Activated CD4-positive, alpha-beta T cell treated with anti-CD3 and anti-CD28 coated beads, Interleukin-10, Interleukin-2, amounts not matched to agents 100 ng/mL and 50 ng/mL, durations not matched to agents 16 hours and 8 hours (primary cell): ENCODE measurements at regions not wholly inside any gene's neighbourhood (a gene's known extent, or its start where the extent isn't known, plus 50 kb on each side); places are given as distances from the start of the nearest gene placed in this dataset.
A peak's percentile ranks its signal among the peaks of the same experiment; 100 is the strongest.
"Not testable (repeated sequence)": the region's sequence is repeated elsewhere in the genome, so short reads cannot be mapped to it uniquely, and the experiment has no call there.

Experiments
- DNase-seq: peaks from one replicate; pipeline ENCODE4 v3.0.0-alpha.2; 2020

- no peak for DNase-seq
Measured at GRCh38 chr15:69747193-69747592, 294.6 kb downstream of the RPLP1 start.

GRCh38 chr15:69748131-69748530, 295.5 kb downstream of the RPLP1 start:
- DNase-seq: no peak

GRCh38 chr15:69748576-69749185, 296.1 kb downstream of the RPLP1 start:
- no peak for DNase-seq

DNA sequence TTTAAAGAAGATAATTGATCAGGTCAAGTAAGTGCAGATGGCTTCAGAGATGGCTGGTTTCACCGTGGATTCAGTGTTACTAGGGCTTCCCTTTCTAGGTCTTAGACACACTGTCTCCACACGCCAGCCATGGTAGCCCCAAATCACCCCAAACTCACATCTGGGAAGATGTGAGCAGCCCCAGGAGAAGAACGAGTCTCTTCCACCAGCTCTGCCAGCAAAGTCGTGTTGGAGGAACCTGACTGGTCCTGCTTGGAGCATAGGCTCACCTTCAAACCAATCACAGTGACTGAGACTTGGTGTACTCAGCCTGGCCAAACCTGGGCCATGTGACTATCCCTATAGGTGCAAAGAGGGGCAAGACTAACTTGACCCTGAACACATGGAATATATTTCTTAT, 296.7 kb downstream of the RPLP1 start:
- no peak for DNase-seq

DNA sequence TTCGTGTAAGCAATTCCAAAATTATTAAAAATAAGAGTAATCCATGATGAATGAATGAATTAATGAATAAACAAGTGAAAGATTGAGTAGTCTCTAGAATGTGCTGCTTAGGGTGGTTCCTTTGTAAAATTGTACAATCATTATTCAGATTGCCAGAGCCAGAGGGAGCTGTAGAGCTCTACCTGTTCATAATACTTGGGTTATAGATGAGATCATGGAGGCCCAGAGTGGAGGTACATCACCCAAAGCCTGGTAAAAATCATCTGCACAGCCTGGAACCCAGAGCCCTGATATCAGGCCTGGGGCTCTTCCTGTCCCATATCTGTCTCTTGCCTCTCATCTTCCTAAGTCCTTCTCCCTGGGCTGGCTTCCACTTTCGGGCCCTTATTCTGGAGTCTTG, 297.2 kb downstream of the RPLP1 start:
- DNase-seq: peak; percentile 38

- no peak for DNase-seq
Measured at GRCh38 chr15:69750253-69750652, 297.6 kb downstream of the RPLP1 start.

GRCh38 chr15:69751147-69751546, 298.5 kb downstream of the RPLP1 start:
- DNase-seq: no peak

DNA sequence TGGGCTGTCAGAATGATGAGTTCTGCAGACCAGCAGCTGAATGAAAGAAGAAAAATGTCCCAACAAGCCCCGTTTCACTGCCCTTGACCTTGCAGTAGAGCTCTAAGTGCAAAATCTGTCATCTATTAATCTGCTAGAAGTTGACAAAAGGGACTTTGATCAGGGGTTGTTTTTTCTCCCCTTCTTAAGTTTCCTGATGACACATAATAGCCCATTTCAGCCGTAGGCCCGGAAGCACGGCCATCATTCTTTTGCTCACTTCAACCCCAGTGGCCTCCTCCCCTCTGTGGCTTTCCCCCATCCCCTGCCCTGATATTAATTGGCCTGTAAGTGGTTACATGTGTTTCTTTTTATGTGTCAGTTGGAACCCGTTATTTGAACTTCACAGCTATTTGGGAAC, 298.9 kb downstream of the RPLP1 start:
- no peak for DNase-seq

DNA sequence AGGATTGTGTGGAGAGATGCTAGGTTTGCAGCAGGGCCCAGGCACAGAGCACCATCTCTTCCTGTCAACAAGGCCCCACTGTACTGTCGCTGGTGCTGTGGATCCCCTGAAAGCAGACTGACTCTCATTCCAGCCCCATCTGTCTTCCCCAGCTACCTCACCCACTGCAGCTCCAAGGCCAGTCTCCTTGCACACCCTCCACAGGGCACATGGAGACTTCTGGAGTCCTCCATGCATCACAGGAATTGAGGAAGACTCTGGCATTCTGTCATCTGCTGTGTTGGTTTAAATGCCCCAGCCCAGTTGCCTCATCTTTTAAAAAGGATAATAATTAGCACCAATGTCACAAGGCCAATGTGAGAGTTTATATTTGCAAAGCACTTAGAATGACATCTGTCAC, 301.2 kb downstream of the RPLP1 start:
- DNase-seq: no peak

DNA sequence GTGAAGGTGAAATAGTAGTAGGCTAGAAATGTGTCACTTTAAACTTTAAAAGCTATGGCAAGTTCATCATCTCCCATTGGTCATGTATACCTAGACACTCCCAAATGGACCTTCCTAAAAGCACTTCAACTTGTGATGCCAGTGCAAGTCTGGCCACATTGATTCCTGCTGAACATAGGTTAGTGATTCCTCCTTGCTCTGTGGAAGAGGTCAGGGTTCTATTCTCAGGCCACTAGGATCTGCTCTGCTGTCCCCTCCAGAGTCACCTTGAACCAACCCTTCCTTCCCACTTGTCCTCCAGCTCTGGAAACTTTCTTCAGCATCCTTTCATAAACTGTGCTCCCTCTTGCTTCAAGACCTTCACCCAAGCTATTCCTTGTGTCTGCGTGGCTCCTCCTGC, 301.7 kb downstream of the RPLP1 start:
- no peak for DNase-seq

DNA sequence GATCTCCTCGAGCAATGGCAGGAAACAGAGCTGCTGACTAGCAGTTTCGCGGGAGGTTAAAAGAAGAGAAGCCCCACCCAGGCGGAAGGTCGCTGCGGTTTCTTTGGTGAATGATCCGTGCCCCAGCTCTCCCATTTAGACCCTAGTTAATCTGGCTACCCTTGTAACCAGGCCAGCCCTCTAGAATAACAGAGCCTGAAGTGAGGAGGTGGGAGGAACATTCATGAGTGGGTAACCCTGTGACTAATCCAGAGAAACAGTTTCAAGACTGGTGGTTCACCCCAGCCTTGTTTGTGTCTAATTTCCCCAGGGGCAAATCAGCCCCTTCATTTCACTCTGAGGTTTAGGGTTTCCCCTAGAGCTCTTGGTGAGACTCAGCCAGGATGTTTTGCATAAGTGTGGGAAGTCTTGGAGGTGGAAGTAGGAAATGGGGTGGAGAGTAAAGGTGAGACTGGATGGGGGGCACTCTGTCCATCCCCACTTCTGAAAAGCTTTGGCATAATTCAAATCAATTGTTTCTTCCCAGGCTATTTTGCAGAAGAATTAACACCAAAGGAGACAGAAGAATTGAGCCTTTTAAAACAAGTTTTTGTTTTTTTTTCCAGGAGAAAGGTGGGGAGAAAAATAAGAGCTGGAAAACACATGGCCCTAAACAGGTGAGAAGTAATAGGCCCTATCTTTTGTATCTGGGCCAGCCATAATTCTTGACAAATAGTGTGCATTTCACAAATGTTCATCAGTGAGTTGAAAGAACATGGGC, 303.1 kb downstream of the RPLP1 start:
- DNase-seq: peak; percentile 98

DNA sequence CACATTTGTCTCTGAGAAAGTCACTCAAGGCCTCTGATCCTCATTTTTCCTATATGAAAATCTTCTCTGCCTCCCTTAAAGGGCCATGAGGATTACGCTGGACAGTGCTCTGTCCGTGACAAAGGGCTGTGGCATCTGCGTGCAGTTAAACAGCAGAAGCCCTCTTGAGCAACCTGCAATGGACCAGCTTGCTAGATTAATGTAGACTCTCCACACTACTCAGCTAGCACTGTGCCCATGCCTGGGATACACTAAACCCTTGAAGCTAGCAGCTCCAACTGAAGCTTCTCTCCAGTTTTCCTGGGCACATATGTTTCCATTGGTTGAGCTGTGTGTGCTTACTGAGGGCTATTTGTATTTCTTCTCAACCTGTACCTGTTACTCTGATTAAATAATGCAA, 303.8 kb downstream of the RPLP1 start:
- no peak for DNase-seq

DNA sequence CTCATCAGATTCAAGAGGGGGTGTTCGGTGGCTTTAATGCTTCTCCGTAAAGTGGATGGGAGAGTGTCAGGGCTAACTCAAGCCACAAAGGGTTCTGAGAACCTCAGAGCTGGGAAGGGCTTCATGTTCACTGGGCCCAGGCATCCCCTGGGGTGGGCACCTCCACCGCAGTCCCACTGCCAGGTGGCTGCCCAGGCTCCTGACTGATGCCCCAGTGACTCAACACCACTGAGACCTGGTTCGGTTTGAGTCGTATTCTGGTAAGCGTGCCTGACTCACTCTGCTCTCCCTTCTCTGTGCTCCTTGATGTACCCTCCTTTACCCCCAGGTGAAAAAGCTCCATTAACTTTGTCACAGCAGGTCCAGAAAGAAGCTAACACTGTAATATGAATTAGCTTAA, 304.6 kb downstream of the RPLP1 start:
- DNase-seq: peak; percentile 90

DNA sequence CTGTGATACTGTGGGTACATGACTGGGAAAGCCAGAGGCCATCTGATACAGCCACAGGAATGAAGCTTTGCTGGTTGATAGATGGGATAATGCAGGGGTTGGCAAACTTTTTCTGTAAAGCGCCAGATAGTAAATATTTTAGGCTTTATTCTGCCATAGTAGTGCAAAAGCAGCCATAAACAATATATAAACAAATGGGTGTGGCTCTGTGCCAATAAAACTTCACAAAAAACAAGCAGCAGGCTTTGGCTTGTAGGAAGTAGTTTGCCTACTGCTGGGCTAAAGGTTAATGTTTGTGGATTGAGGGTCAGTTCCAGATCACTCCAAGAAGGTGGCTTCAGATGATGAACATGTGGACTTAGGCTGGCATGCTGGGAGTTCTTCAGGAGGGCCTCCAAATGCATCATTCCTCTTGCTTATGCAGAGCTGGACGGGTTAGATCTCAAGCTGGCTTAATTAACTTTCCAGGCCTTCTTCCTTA, 305.7 kb downstream of the RPLP1 start:
- no peak for DNase-seq

DNA sequence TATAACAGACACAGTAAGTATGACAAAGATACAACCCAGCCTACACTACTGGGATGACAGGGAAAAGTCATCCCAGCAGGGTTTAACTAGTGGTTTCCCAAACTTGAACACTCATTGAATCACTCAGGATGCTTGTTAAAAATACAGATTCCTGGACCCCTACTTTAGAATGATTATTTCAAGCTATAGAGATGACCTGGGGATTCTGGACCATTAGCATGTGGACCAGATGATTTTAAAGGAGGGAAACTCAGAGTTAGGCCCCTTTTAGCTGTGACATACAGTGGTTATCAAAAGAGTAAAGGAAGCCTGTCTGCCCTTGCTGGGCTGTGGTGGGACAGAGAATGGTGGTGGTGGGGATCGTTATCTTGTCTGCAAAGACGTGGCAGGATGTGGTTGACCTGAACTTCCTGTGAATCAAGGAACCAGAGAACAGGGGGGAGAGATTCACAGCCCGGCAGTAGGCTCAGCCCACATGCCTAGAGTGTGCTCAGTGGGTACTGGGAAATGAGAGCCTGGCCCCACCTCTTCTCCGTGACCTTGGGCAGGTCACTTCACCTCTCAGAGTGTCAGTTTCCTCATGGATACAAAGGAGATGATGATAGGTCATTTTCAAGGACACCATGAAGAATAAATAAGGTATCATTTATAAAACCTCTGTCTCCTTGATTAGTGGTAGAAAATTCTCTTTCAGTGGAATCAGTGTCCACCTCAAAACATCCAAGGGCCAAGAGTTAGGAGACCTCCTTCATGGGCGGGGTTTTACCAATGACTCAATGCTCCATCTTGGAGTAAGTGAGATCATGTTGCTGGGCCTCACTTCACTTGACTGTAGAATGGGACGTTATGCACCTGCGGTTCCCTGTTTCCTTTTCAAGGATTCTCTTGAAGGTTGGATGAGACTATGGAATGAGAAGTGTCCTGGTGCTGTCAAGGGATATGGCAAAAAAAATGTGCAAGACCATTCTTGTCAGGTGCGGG, 306.5 kb downstream of the RPLP1 start:
- peak; percentile 97 for DNase-seq

DNA sequence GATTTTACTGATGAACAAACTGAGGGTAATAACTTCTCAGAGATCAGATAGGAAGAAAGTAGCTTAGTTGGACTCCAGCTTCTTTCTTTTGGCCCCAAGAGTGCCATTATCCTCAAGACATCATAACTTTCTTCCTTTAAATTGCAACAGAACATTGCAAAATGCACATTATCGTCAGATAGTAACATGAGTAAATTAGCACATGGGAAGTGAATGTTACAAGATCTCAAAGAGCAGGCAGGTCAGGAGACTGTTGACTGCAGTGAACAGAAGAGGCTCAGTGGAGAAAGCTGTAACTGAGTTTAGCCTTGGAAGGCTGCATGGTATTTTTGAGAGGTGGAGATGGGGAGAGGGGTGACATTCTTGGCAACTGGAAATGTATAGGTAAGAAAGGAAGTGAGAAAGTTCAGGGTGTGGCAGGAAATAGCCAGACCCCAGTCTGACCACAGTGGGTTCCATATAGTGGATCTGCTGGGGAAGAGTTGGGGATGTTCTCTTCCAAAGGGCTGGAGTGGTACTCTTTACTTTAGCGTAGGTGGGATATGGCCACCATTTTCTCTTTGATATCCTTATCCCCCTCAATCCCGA, 307.7 kb downstream of the RPLP1 start:
- peak; percentile 60 for DNase-seq

DNA sequence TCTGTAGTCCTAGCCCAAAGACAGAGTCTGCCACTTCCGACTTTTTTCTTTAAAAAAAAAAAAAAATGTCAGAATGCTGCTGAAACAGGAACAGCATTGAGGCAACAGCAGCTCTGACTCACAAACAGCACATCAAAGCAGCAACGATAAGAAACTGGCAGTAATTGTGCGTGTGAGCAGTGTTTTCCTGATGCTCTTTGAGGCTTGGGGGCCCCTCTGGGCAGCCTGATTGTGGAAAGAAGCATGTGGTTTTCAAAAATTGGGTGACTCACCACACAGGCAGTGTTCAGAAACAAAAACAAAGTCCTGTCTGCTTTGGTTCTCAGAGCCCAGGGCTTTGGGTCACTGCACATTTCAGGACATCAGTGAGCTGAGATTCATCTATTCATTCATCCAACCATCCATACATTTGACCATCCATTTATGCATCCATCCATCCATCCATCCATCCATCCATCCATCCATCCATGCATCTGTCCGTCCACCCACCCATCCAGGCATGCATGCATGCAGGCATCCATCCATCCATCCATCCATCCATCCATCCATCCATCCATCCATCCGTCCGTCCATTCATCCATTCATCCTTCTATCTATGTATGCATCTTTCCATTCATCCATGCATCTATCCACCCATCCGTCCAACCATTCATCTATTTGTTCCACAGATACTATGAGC, 308.4 kb downstream of the RPLP1 start:
- DNase-seq: peak; percentile 96

DNA sequence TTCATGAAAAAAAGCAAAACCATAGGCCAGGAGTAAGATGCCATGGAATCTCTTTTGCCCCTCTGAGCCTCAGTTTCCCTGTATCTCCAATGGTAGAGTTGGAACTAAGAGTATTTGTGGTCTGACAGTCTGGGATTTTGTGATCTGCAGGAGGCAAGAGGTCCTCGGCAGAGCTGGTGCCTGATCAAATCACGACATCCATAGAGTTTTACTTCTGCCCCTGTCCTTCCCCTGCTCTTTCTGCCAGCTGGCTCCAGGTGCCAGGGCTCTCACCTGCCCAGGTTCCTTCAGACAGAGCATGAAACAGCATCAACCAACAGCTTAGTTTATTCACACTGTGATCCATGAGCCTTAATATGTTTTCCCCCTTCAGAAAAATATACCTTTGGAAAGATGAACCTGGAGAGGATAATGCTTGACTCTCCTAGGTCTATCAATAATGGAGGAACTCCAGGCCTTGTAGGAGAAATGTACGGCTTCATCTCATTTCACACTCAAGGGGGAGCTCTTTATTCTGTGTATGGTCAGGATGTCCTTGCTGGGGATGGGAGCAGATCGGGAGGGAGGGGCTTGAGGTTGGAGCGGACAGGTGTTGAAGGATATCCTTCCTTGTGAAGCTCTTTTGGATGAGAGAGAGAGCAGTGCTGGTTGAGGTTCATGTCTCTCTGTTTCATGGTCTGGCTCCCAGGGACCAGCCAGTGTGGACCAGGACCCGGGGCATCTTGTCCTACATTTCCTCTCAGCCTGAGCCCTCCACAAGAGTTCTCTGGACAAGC, 309.9 kb downstream of the RPLP1 start:
- no peak for DNase-seq

GRCh38 chr15:69763831-69764230, 311.2 kb downstream of the RPLP1 start:
- no peak for DNase-seq

- no peak for DNase-seq
Measured at GRCh38 chr15:69766156-69766555, 313.5 kb downstream of the RPLP1 start.

DNA sequence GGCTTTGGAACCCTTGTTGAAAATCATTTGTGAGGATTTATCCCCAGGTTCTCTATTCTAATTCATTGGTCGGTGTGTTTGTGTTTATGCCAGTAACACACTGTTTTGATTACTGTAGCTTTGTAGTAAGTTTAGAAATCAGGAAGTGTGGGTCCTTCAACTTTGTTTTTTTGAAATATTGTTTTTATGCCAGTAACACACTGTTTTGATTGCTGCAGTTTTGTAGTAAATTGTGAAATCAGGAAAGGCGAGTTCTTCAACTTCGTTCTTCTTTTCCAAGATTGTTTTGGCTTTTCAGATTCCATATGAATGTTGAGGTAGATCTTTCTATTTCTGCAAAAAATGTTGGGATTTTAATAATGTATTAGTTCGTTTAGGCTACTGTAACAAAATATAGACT, 314.6 kb downstream of the RPLP1 start:
- DNase-seq: no peak

GRCh38 chr15:69769336-69769735, 316.7 kb downstream of the RPLP1 start:
- DNase-seq: not testable (repeated sequence)
